Endothelial cell of umbilical vein (primary cell): ENCODE measurements at regions not wholly inside any gene's neighbourhood (a gene's known extent, or its start where the extent isn't known, plus 50 kb on each side); places are given as distances from the start of the nearest gene placed in this dataset.

Experiments
- CTCF ChIP-seq, 2 donors: IDR thresholded peaks; 1 replicate in 1 of 2; 2 replicates in 1 of 2; pipeline ENCODE4 v1.5.1; 2011; ENCODE audit warnings: low read length in 2 of 2, mild to moderate bottlenecking in 2 of 2, moderate library complexity in 2 of 2, control low read depth in 1 of 2, inconsistent platforms in 1 of 2, low read depth in 1 of 2; ENCODE audit not compliant: insufficient read depth in 1 of 2; ENCODE audit errors: extremely low read depth in 1 of 2
- FOS ChIP-seq: IDR thresholded peaks from 2 replicates; pipeline ENCODE4 v1.6.1; 2011; ENCODE audit warnings: mild to moderate bottlenecking, low read length, moderate library complexity, borderline replicate concordance; ENCODE audit not compliant: insufficient read depth
- POLR2A ChIP-seq: IDR thresholded peaks from 2 replicates; pipeline ENCODE4 v1.6.1; 2012; ENCODE audit warnings: low read depth, mild to moderate bottlenecking, control low read depth, low read length
- POLR2AphosphoS5 ChIP-seq: IDR thresholded peaks from 2 replicates; pipeline ENCODE4 v1.6.1; 2012; ENCODE audit warnings: low read depth, mild to moderate bottlenecking, control low read depth, low read length, moderate library complexity; ENCODE audit not compliant: insufficient read depth

- TF ChIP-seq FOS (no peak), CTCF (IDR thresholded peaks at IDR 0.05; ENCODE audit: extremely low read depth in 1 of 2, insufficient read depth in 1 of 2, low read depth in 1 of 2, low read length in 2 of 2) (no peak), POLR2AphosphoS5 (no peak), POLR2A (no peak)
Observed at GRCh38 chr10:33952692-33953360, 618.4 kb upstream of the NRP1 start.
